SJCRH30 (cell line): ENCODE measurements at regions not wholly inside any gene's neighbourhood (a gene's known extent, or its start where the extent isn't known, plus 50 kb on each side); places are given as distances from the start of the nearest gene placed in this dataset.

ENCODE experiments used
- DNase-seq, 2 experiments: peaks; one replicate each; pipeline ENCODE4 v3.0.0-alpha.2; 2015 to 2020
- H3K27ac ChIP-seq: fragments of 250-450 bp; sonication (Bioruptor Pico); 2 replicates; pipeline ENCODE4 v1.5.1; 2020; ENCODE audit warnings: mild to moderate bottlenecking, moderate library complexity
- H3K27me3 ChIP-seq: fragments of 250-450 bp; sonication (Bioruptor Pico); 2 replicates; pipeline ENCODE4 v1.5.1; 2020; ENCODE audit warnings: mild to moderate bottlenecking, moderate library complexity
- H3K36me3 ChIP-seq: fragments of 250-450 bp; sonication (Bioruptor Pico); 2 replicates; pipeline ENCODE4 v1.5.1; 2020; ENCODE audit warnings: mild to moderate bottlenecking, moderate library complexity
- H3K4me1 ChIP-seq: fragments of 250-450 bp; sonication (Bioruptor Pico); 2 replicates; pipeline ENCODE4 v1.5.1; 2020; ENCODE audit warnings: mild to moderate bottlenecking, moderate library complexity
- H3K4me3 ChIP-seq: fragments of 250-450 bp; sonication (Bioruptor Pico); 2 replicates; pipeline ENCODE4 v1.5.1; 2020; ENCODE audit warnings: mild to moderate bottlenecking, moderate library complexity
- H3K9me3 ChIP-seq: fragments of 250-450 bp; sonication (Bioruptor Pico); replicated peaks from 2 replicates; pipeline ENCODE4 v1.5.1; 2020; ENCODE audit warnings: mild to moderate bottlenecking, moderate library complexity

- H3K9me3 ChIP-seq = no peaks in the 10 kb centered on the region
- DNase-seq = no peak
- no peaks in the 10 kb centered on the region for H3K36me3 ChIP-seq
- no peaks in the 10 kb centered on the region for H3K27me3 ChIP-seq
- H3K4me1 ChIP-seq = no peaks in the 10 kb centered on the region
- H3K4me3 ChIP-seq = no peak overlapping the region
- no peak overlapping the region for H3K27ac ChIP-seq
Measured at GRCh38 chr9:80082213-80082612, 510.4 kb downstream of the TLE4 start.

- no peak for DNase-seq
- Histone ChIP-seq H3K4me1 (no peaks in the 10 kb centered on the region), H3K27ac (no peak overlapping the region), H3K27me3 (no peaks in the 10 kb centered on the region), H3K9me3 (no peaks in the 10 kb centered on the region), H3K36me3 (no peaks in the 10 kb centered on the region), H3K4me3 (no peak overlapping the region)
Measured at GRCh38 chr9:80078826-80079225, 507.1 kb downstream of the TLE4 start.

GRCh38 chr9:80077059-80077458 is 505.3 kb downstream of the TLE4 start:
- Histone ChIP-seq H3K9me3 (no peaks in the 10 kb centered on the region), H3K27me3 (no peaks in the 10 kb centered on the region), H3K4me1 (no peaks in the 10 kb centered on the region), H3K27ac (no peak overlapping the region), H3K4me3 (no peak overlapping the region), H3K36me3 (no peaks in the 10 kb centered on the region)
- DNase-seq = no peak

- Histone ChIP-seq H3K9me3 (no peaks in the 10 kb centered on the region), H3K36me3 (no peaks in the 10 kb centered on the region), H3K4me3 (no peak overlapping the region), H3K27me3 (no peaks in the 10 kb centered on the region), H3K27ac (no peak overlapping the region), H3K4me1 (no peaks in the 10 kb centered on the region)
- no peak for DNase-seq
Measured at GRCh38 chr9:80076162-80076561, 504.4 kb downstream of the TLE4 start.

- Histone ChIP-seq H3K36me3 (no peaks in the 10 kb centered on the region), H3K4me1 (no peaks in the 10 kb centered on the region), H3K4me3 (no peak overlapping the region), H3K9me3 (no peaks in the 10 kb centered on the region), H3K27ac (no peak overlapping the region), H3K27me3 (no peaks in the 10 kb centered on the region)
- no peak for DNase-seq
Measured at GRCh38 chr9:80074439-80074838, 502.7 kb downstream of the TLE4 start.

- DNase-seq = no peak
- Histone ChIP-seq H3K36me3 (no peaks in the 10 kb centered on the region), H3K4me1 (peaks cover 2% of the 10 kb centered on the region), H3K4me3 (no peak overlapping the region), H3K27ac (no peak overlapping the region), H3K9me3 (no peaks in the 10 kb centered on the region), H3K27me3 (no peaks in the 10 kb centered on the region)
Measured at GRCh38 chr9:80072451-80072850, 500.7 kb downstream of the TLE4 start.

- H3K27me3 ChIP-seq = no peaks in the 10 kb centered on the region
- no peaks in the 10 kb centered on the region for H3K9me3 ChIP-seq
- peaks cover 14% of the 10 kb centered on the region for H3K4me1 ChIP-seq
- H3K4me3 ChIP-seq = no peak overlapping the region
- H3K36me3 ChIP-seq = no peaks in the 10 kb centered on the region
- no peak for DNase-seq
- H3K27ac ChIP-seq = no peak overlapping the region
Measured at GRCh38 chr9:80070071-80070742, 498.4 kb downstream of the TLE4 start.

GRCh38 chr9:80066931-80067330 is 495.2 kb downstream of the TLE4 start:
- peaks cover 26% of the 10 kb centered on the region for H3K4me1 ChIP-seq
- H3K36me3 ChIP-seq = no peaks in the 10 kb centered on the region
- no peaks in the 10 kb centered on the region for H3K27me3 ChIP-seq
- no peak overlapping the region for H3K27ac ChIP-seq
- peak overlapping the region; percentile 16 for H3K4me3 ChIP-seq
- DNase-seq = peak; percentile 46 to 77
- H3K9me3 ChIP-seq = no peaks in the 10 kb centered on the region

- no peaks in the 10 kb centered on the region; the same call in 1 of the 2 replicates for H3K9me3 ChIP-seq
- peaks cover 34% of the 10 kb centered on the region for H3K4me1 ChIP-seq
- no peaks in the 10 kb centered on the region for H3K36me3 ChIP-seq
- H3K27ac ChIP-seq = peak overlapping the region; percentile 58
- DNase-seq = no peak
- H3K27me3 ChIP-seq = no peaks in the 10 kb centered on the region
- H3K4me3 ChIP-seq = no peak overlapping the region
Measured at GRCh38 chr9:80062567-80062966, 490.8 kb downstream of the TLE4 start.

- H3K36me3 ChIP-seq = no peaks in the 10 kb centered on the region
- peak; percentile 88 to 97 for DNase-seq
- H3K27me3 ChIP-seq = no peaks in the 10 kb centered on the region
- no peak overlapping the region for H3K4me3 ChIP-seq
- no peaks in the 10 kb centered on the region; the same call in 1 of the 2 replicates for H3K9me3 ChIP-seq
- peaks cover 27% of the 10 kb centered on the region for H3K4me1 ChIP-seq
- peak overlapping the region; percentile 58 for H3K27ac ChIP-seq
Measured at GRCh38 chr9:80061940-80062339, 490.2 kb downstream of the TLE4 start.

GRCh38 chr9:80061096-80061495 is 489.3 kb downstream of the TLE4 start:
- H3K27me3 ChIP-seq = no peaks in the 10 kb centered on the region
- H3K4me1 ChIP-seq = peaks cover 21% of the 10 kb centered on the region
- peak in 1 of 2 experiments; percentile 15 for DNase-seq
- H3K4me3 ChIP-seq = no peak overlapping the region
- H3K9me3 ChIP-seq = no peaks in the 10 kb centered on the region; the same call in 1 of the 2 replicates
- no peaks in the 10 kb centered on the region for H3K36me3 ChIP-seq
- H3K27ac ChIP-seq = peak overlapping the region; percentile 58

- Histone ChIP-seq H3K36me3 (no peaks in the 10 kb centered on the region), H3K27me3 (no peaks in the 10 kb centered on the region), H3K4me1 (peaks cover 21% of the 10 kb centered on the region), H3K27ac (no peak overlapping the region), H3K4me3 (no peak overlapping the region), H3K9me3 (no peaks in the 10 kb centered on the region; the same call in 1 of the 2 replicates)
- DNase-seq = no peak
Measured at GRCh38 chr9:80059979-80060378, 488.2 kb downstream of the TLE4 start.

GRCh38 chr9:80059191-80059590 is 487.4 kb downstream of the TLE4 start:
- peaks cover 21% of the 10 kb centered on the region for H3K4me1 ChIP-seq

GRCh38 chr9:80052830-80053229 is 481.1 kb downstream of the TLE4 start:
- Histone ChIP-seq H3K36me3 (no peaks in the 10 kb centered on the region), H3K4me3 (no peak overlapping the region), H3K9me3 (peaks cover 10% of the 10 kb centered on the region), H3K27me3 (no peaks in the 10 kb centered on the region), H3K4me1 (no peaks in the 10 kb centered on the region), H3K27ac (no peak overlapping the region)
- peak in 1 of 2 experiments; percentile 20 for DNase-seq

More at GRCh38 chr9:80059191-80059590, 487.4 kb downstream of the TLE4 start:
- DNase-seq = no peak
- H3K4me3 ChIP-seq = no peak overlapping the region
- no peaks in the 10 kb centered on the region for H3K27me3 ChIP-seq
- no peaks in the 10 kb centered on the region for H3K36me3 ChIP-seq
- H3K27ac ChIP-seq = no peak overlapping the region
- H3K9me3 ChIP-seq = no peaks in the 10 kb centered on the region; the same call in 1 of the 2 replicates

- Histone ChIP-seq H3K27me3 (no peaks in the 10 kb centered on the region), H3K27ac (no peak overlapping the region)
- no peak for DNase-seq
Measured at GRCh38 chr9:80049096-80049782, 477.5 kb downstream of the TLE4 start.

More at GRCh38 chr9:80049096-80049782, 477.5 kb downstream of the TLE4 start:
- H3K4me3 ChIP-seq = no peak overlapping the region
- H3K9me3 ChIP-seq = peaks cover 10% of the 10 kb centered on the region
- no peaks in the 10 kb centered on the region for H3K36me3 ChIP-seq
- H3K4me1 ChIP-seq = no peaks in the 10 kb centered on the region
